DND-41 (cell line): ENCODE measurements at regions not wholly inside any gene's neighbourhood (a gene's known extent, or its start where the extent isn't known, plus 50 kb on each side); places are given as distances from the start of the nearest gene placed in this dataset.

Source experiments
- ATAC-seq: fragments of 200-7000 bp; cut with Tn5 transposase; 3 replicates; pipeline ENCODE4 v1.9.1; 2021; ENCODE audit warnings: low read depth; ENCODE audit not compliant: insufficient read depth
- DNase-seq: peaks from one replicate; pipeline ENCODE4 v3.0.0-alpha.2; 2020
- H2AFZ ChIP-seq: 2 replicates; pipeline ENCODE4 v1.6.0; 2012; ENCODE audit warnings: low read depth, low read length
- H3K27ac ChIP-seq: 2 replicates; pipeline ENCODE4 v1.5.1; 2012; ENCODE audit warnings: low read length, inconsistent platforms
- H3K27me3 ChIP-seq: fragments of 200-600 bp; sonication (generic); 2 replicates; pipeline ENCODE4 v1.6.0; 2012; ENCODE audit warnings: low read length, mild to moderate bottlenecking, inconsistent platforms; ENCODE audit not compliant: insufficient read depth, poor library complexity
- H3K36me3 ChIP-seq: 2 replicates; pipeline ENCODE4 v1.5.1; 2012; ENCODE audit warnings: low read length, inconsistent platforms; ENCODE audit not compliant: insufficient read depth
- H3K4me1 ChIP-seq: 2 replicates; pipeline ENCODE4 v1.5.1; 2012; ENCODE audit warnings: mild to moderate bottlenecking, low read length; ENCODE audit not compliant: insufficient read depth
- H3K4me2 ChIP-seq: 2 replicates; pipeline ENCODE4 v1.6.0; 2012; ENCODE audit warnings: mild to moderate bottlenecking, moderate library complexity, low read length, inconsistent platforms; ENCODE audit not compliant: insufficient read depth
- H3K4me3 ChIP-seq, 2 experiments: fragments of 200-600 bp in 1 of 2; shearing (Covaris generic) in 1 of 2; 2 replicates each; pipeline ENCODE4 v1.5.1; 2012 to 2016; ENCODE audit warnings: inconsistent platforms in 2 of 2, low read length in 2 of 2, mild to moderate bottlenecking in 2 of 2, low read depth in 1 of 2, moderate library complexity in 1 of 2
- H3K79me2 ChIP-seq: 2 replicates; pipeline ENCODE4 v1.6.0; 2012; ENCODE audit warnings: low read length, inconsistent platforms; ENCODE audit not compliant: insufficient read depth
- H3K9ac ChIP-seq: 2 replicates; pipeline ENCODE4 v1.6.0; 2012; ENCODE audit warnings: low read depth, mild to moderate bottlenecking, inconsistent platforms, low read length, moderate library complexity
- H3K9me3 ChIP-seq: 2 replicates; pipeline ENCODE4 v1.5.1; 2012; ENCODE audit warnings: low read length, moderate library complexity, mild to moderate bottlenecking, inconsistent platforms; ENCODE audit not compliant: insufficient read depth, severe bottlenecking
- H4K20me1 ChIP-seq: 2 replicates; pipeline ENCODE4 v1.6.0; 2012; ENCODE audit warnings: low read length; ENCODE audit not compliant: insufficient read depth
- CTCF ChIP-seq: IDR thresholded peaks from 2 replicates; pipeline ENCODE4 v1.5.1; 2012; ENCODE audit warnings: borderline replicate concordance, low read length, moderate library complexity, mild to moderate bottlenecking; ENCODE audit not compliant: poor library complexity, severe bottlenecking; ENCODE audit errors: extremely low read depth
- EZH2 ChIP-seq: IDR thresholded peaks from 3 replicates; pipeline ENCODE4 v1.6.1; 2012; ENCODE audit warnings: borderline replicate concordance, low read depth, mild to moderate bottlenecking, moderate library complexity, low read length, inconsistent platforms; ENCODE audit not compliant: severe bottlenecking

DNA sequence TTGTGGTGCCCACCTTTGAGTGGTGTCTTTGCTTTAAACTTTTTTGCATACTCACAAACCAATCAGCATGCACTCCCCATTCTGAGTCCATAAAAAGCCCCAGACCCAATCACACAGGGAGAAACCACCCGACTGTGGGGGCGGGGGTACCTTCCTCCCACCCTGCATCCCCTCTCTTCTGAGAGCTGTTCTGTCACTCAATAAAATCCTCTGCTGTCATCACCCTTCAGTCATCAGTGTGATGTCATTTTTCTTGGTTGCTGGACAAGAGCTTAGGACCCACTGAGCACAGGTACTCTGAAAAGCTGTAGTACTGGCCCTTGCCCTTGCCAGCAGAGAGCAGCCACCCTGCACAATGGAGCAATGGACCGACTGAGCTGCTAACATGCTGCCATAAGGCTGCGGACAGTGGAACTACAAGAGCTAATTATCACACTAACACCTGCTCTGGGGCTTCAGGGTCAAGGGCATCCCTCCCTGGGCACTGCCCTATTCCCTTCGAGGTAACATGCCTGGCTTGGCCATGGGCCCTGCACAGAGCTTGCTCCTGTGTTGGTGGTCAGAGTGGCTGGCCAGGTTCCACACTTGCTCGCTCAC, 62.9 kb upstream of the PGRMC2 start:
- Histone ChIP-seq H3K4me3 (no peak overlapping the region), H3K79me2 (no peaks in the 10 kb centered on the region), H2AFZ (no peak overlapping the region), H3K4me2 (no peak overlapping the region), H3K27ac (no peak overlapping the region), H3K27me3 (no peaks in the 10 kb centered on the region), H3K36me3 (no peaks in the 10 kb centered on the region), H3K9me3 (peaks cover 6% of the 10 kb centered on the region), H3K9ac (no peak overlapping the region), H3K4me1 (no peaks in the 10 kb centered on the region), H4K20me1 (no peaks in the 10 kb centered on the region)
- TF ChIP-seq CTCF = no peak
- TF ChIP-seq EZH2 = no peak
- ATAC-seq = no peak
- no peak for DNase-seq

DNA sequence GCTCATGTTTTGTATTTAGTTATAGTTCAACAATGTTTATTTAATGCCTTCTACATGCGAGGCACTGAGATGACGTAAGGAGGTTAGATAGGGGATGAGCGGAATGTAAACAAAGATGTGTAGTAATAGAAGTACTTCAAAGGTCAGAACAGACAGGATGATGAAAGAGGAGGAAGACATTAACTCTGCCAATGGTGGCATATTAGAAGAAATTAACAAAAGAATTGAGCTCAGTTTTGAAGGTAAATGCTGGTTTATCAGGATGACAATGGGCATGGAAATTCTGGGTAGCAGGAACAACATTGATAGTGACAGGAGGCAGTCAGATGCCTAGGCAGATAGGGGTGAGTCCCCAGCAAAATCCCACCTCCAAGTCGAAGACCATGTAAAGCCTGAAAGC, 62.3 kb upstream of the PGRMC2 start:
- H3K4me1 ChIP-seq = no peaks in the 10 kb centered on the region
- H3K9ac ChIP-seq = no peak overlapping the region
- no peak overlapping the region for H3K27ac ChIP-seq
- H3K9me3 ChIP-seq = peaks cover 6% of the 10 kb centered on the region
- no peak overlapping the region for H3K4me3 ChIP-seq
- no peak for TF ChIP-seq CTCF
- no peak for TF ChIP-seq EZH2
- no peaks in the 10 kb centered on the region for H3K27me3 ChIP-seq
- no peak overlapping the region for H3K4me2 ChIP-seq
- no peak for DNase-seq
- H4K20me1 ChIP-seq = no peaks in the 10 kb centered on the region
- no peak overlapping the region for H2AFZ ChIP-seq
- no peak for ATAC-seq
- H3K79me2 ChIP-seq = no peaks in the 10 kb centered on the region
- no peaks in the 10 kb centered on the region for H3K36me3 ChIP-seq

DNA sequence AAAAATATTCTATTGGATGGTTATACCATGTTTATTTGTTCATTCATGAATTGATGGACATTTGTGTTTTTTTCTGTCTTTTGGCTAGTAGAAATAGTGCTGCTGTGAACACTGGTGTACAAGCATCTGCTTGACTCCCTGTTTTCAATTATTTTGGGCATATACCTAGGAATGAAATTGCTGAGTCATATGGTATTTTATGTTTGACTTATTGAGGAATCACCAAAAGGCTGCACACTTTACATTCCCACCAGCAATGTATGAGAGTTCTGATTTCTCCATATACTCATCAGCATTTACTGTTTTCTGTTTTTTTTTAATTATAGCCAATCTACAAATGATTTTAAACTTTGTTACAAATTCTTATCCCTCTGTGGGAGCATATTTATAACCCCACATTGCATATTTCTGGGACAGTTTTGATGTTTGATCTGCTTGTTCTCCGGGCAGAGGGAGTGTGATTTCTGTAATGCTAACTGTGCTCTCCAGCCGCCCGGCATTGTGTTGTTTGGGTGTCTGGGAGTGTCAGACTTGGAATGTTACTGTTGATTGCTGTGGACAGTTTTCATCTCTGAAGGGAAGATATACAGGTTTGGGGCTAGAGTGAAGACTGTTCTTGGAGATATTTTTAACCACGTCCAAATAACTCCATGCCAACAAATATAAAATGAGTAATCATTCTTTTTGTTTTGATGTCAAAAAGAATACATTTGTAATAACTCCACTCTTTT, 60.5 kb upstream of the PGRMC2 start:
- Histone ChIP-seq H3K27me3 (no peaks in the 10 kb centered on the region), H4K20me1 (no peaks in the 10 kb centered on the region), H3K36me3 (no peaks in the 10 kb centered on the region), H2AFZ (no peak overlapping the region), H3K4me2 (no peak overlapping the region), H3K79me2 (no peaks in the 10 kb centered on the region), H3K9me3 (peaks cover 6% of the 10 kb centered on the region), H3K27ac (no peak overlapping the region), H3K4me3 (no peak overlapping the region), H3K4me1 (no peaks in the 10 kb centered on the region), H3K9ac (no peak overlapping the region)
- no peak for DNase-seq
- no peak for TF ChIP-seq EZH2
- ATAC-seq = no peak

DNA sequence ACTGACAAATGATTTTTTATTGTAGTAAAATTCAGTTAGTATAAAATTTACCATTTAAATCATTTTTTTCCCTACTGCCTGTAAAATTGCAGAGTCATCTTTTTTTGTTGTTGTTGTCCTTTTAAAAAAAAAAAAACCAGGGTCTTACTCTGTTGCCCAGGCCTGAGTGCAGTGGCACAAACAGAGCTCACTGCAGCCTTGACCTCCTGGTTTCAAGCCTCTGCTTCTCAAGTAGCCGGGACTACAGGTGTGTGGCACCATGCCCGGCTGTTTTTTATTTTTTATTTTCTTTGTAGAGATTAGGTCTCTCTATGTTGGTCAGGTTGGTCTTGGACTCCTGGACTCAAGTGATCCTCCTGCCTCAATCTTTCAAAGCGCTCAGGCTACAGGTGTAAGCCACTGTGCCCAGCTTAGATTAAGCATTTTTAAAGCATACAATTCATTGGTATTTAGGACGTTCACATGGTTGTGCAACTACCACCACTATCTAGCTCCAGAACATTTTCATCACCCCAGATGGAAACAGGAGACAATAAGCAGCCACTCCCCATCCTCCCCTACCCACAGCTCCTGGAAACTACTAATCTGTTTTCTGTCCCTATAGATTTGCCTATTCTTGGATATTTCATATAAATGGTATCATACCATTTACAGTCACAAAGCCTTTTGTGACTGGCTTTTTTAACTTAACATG, 59.7 kb upstream of the PGRMC2 start:
- Histone ChIP-seq H3K4me2 (no peak overlapping the region), H3K36me3 (no peaks in the 10 kb centered on the region), H3K27me3 (no peaks in the 10 kb centered on the region), H3K27ac (no peak overlapping the region), H3K9ac (no peak overlapping the region), H3K9me3 (peaks cover 6% of the 10 kb centered on the region), H2AFZ (no peak overlapping the region), H3K79me2 (no peaks in the 10 kb centered on the region), H4K20me1 (no peaks in the 10 kb centered on the region), H3K4me1 (no peaks in the 10 kb centered on the region), H3K4me3 (no peak overlapping the region)
- TF ChIP-seq CTCF (no peak), EZH2 (no peak)
- ATAC-seq = no peak
- no peak for DNase-seq
